D721Med (cell line): ENCODE measurements at regions not wholly inside any gene's neighbourhood (a gene's known extent, or its start where the extent isn't known, plus 50 kb on each side); places are given as distances from the start of the nearest gene placed in this dataset.

ENCODE experiments used
- DNase-seq: peaks from one replicate; pipeline ENCODE4 v3.0.0; 2011; ENCODE audit warnings: low spot score; ENCODE audit not compliant: insufficient read length
- FAIRE-seq: peaks from 2 replicates; lab custom pipeline; 2011; peaks lifted over from hg19 to GRCh38; lab: Jason Lieb, UNC
- TF ChIP-seq, protein P1 (sequence below): IDR thresholded peaks from 2 replicates; pipeline ENCODE4 v1.5.1; 2012; ENCODE audit warnings: mild to moderate bottlenecking, control low read depth; ENCODE audit not compliant: insufficient read depth; ENCODE audit errors: missing control alignments

DNA sequence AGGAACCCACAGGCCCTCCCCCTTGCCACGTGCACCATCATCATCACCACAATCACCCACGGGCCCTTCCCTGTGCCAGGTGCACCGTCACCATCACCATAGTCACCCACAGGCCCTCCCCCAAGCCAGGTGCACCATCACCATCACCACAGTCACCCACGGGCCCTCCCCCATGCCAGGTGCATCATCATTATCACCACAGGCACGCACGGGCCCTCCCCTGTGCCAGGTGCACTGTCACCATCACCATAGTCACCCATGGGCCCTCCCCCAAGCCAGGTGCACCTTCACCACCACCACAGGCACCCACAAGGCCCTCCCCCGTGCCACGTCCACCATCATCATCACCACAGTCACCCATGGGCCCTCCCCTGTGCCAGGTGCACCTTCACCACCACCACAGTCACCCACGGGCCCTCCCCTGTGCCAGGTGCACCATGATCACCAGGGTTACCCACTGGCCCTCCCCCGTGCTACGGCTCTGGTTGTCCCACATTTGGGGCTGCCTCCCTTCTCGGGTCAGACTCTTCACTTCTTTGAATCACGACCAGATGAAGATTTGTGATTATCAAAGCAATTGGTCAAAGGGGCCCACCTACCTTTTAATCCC lies 69.1 kb upstream of the OLFM1 start:
- DNase-seq (no peak), FAIRE-seq (no peak)
- TF ChIP-seq, protein P1, sequence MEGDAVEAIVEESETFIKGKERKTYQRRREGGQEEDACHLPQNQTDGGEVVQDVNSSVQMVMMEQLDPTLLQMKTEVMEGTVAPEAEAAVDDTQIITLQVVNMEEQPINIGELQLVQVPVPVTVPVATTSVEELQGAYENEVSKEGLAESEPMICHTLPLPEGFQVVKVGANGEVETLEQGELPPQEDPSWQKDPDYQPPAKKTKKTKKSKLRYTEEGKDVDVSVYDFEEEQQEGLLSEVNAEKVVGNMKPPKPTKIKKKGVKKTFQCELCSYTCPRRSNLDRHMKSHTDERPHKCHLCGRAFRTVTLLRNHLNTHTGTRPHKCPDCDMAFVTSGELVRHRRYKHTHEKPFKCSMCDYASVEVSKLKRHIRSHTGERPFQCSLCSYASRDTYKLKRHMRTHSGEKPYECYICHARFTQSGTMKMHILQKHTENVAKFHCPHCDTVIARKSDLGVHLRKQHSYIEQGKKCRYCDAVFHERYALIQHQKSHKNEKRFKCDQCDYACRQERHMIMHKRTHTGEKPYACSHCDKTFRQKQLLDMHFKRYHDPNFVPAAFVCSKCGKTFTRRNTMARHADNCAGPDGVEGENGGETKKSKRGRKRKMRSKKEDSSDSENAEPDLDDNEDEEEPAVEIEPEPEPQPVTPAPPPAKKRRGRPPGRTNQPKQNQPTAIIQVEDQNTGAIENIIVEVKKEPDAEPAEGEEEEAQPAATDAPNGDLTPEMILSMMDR: no peak

DNA sequence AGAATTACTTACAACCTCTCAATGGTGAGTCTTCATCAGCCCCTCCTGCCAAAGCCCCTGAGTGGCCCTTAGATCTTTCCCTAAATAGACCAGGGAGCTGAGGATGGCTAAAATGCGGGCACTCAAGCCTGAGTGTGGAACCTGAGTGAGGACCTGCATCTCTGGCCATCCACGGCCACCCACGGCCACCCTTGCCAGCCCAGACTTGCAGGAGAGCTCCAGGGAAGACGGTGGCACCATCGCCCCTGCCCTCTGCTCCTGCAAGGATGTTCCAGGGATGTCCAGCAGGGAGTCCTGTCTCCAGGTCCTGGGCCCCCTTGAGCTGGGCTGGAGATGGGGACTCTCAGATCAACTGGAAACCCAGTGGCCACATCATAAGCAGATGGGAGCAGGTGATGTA lies 68.2 kb upstream of the OLFM1 start:
- DNase-seq (no peak), FAIRE-seq (no peak)
- TF ChIP-seq, protein P1: no peak

DNA sequence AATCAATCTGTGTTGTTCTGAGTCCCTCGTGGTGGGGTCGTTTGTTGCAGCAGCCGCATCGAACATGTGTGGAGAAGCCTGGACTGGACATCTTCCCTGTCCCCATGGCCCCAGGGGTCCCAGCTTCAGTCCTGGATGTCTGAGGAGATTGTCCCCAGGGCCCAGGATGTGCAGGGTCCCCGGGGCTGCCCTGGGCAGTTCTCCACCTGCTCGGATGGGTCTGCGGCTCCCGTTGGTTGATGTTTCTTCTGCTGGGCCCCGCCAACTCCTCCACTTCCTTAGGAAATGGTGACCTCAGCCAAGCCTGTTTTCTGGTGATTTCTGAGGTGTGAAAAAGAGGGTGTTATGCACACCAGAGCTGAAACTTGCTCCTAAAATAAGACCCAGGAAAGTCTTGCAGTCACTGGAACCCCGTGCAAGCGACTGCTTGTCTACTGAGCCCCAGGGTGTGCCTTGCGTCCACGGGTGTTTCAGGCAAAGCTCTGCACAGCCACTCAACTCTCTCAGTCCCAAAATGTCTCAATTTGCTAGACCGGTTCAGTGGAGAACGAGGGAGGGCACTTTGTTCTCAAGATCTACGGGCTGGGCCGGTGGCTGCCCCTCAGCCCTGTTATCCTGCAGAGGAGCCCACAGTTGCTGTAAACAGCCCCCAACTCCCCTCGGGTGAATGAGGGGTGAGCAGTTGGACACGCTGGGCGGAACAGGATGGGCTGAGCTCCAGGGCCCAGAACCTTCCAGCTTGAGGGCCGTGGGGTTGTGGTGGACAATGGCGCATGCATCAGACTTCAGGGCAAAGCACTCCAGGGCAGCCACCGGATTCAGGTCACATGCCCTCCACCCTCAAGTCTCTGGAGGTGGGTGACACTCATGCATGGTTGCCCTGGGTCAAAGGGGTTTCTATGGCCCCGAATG lies 66.7 kb upstream of the OLFM1 start:
- DNase-seq (no peak), FAIRE-seq (no peak)
- TF ChIP-seq, protein P1: no peak

DNA sequence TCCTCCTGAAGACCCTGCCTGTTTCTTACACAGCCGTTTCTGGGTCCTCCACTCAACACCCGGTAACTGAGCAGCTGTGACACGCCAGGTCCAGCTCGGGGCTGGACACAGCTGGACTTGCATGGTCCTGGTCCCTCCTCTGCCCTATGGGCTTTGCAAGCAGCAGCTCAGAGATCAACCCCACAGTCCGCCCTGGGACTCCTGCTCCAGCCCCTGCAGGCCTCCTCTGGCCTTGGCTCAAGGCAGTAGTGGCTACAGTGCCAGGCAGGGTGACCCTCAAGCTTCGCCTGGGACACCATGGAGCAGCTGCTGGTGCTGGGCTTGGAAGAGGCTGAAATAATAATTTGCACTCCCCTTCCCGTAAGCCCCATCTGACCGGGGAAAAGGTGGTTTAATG lies 66.1 kb upstream of the OLFM1 start:
- TF ChIP-seq, protein P1: no peak
- no peak for FAIRE-seq
- no peak for DNase-seq

DNA sequence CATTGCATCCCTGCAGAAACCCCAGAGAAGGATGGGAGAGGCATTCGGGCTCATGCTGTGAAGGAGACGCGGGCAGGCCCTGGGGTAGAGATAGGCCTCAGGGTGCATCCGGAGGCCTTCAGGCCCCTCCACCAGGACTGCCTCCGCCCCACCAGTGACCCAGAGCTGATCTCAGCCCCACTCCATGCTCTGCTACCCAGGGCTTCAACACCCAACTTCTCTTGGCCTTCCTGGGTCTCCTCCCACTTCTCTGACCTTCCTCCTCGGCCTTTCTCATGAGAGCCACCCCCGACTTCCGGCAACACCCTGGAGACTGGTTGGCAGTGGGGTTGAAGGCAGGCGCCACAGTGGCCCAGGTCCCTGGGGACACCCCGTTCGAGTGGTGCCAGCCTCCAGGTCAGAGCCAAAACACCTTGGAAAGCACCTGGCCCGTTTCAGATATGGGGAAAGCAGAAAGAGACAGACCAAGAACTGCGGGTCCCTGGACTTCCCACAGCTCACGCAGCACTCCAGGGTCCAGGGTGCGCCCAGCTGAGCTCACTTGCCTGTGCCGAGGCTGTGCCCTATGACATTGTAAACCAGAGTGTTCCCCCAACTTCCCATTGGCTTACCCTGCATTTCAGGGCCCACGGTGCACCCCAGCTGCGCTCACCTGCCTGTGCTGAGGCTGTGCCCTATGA lies 65.1 kb upstream of the OLFM1 start:
- DNase-seq: no peak
- no peak for FAIRE-seq
- TF ChIP-seq, protein P1: no peak

DNA sequence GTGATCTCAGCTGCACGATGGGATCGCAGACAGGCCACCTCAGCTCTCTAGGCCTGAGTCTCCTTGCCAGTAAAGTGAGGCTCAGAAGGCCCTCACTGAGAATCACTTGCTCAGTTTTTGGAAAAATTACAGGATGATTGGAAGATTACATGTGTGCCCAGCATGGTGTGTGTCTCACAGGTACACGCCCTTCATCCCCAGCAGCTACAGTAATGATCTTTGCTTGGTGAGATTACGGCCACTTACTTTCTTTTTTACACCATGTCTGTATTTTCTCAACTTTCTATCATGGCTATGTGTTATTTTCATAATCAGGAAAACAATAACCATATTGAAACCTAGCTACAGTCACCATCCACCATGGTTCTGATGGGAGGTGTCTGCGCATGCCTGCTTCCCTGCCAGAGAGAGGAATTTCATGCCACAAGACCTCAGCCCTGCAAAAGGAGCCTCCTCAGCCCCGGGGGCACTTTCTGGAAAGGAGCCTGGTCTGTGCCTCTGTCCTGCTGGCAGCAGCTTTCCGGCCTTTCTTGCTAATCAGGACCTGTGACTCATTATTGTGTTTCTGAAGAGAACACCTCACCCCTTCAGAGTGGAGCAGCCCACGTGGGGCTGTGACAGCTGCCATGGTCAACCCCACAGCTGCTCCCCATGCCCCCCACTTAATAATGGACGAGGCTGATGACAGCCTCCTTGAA lies 64.2 kb upstream of the OLFM1 start:
- FAIRE-seq: no peak
- TF ChIP-seq, protein P1: no peak
- no peak for DNase-seq
